ENCODE measurements at regions not wholly inside any gene's neighbourhood (a gene's known extent, or its start where the extent isn't known, plus 50 kb on each side); places are given as distances from the start of the nearest gene placed in this dataset.
A peak's percentile ranks its signal among the peaks of the same experiment; 100 is the strongest.

- H2BK120ac ChIP-seq (ENCODE audit: low read depth, low read length) = no peak overlapping the region
- H2AK5ac ChIP-seq (ENCODE audit: low read length) = no peak overlapping the region
- no peak for DNase-seq
- no peaks in the 10 kb centered on the region for H3K4me1 ChIP-seq (ENCODE audit: control insufficient read depth, low read depth, low read length)
- peak overlapping the region; percentile 17 for H4K8ac ChIP-seq (ENCODE audit: low read depth, low read length)
- no peak overlapping the region for H3K4me2 ChIP-seq (ENCODE audit: low read length)
- no peak overlapping the region for H2BK5ac ChIP-seq (ENCODE audit: low read length)
- H3K27ac ChIP-seq (ENCODE audit: low read depth, low read length) = no peak overlapping the region
- H4K5ac ChIP-seq (ENCODE audit: low read length) = no peak overlapping the region
- H3K27me3 ChIP-seq (ENCODE audit: insufficient read depth, low read length, poor library complexity) = no peaks in the 10 kb centered on the region
- H3K79me2 ChIP-seq (ENCODE audit: control insufficient read depth, insufficient read depth, low read length) = no peaks in the 10 kb centered on the region
- no peak overlapping the region for H2BK15ac ChIP-seq (replicated peaks; ENCODE audit: low read depth)
- no peak overlapping the region for H3K4ac ChIP-seq (ENCODE audit: low read depth, low read length)
- H3K36me3 ChIP-seq (ENCODE audit: control insufficient read depth, insufficient read depth, low read length) = no peaks in the 10 kb centered on the region
- H3K56ac ChIP-seq (ENCODE audit: low read length) = no peak overlapping the region
- no peaks in the 10 kb centered on the region for H3K79me1 ChIP-seq (ENCODE audit: low read length)
- H3K9ac ChIP-seq (ENCODE audit: low read length) = no peak overlapping the region
- H3K18ac ChIP-seq (ENCODE audit: low read length) = no peak overlapping the region
- no CpG with 5 or more reads among the region's 1 CpG for WGBS (ENCODE audit: extremely low coverage, insufficient coverage, low lambda C conversion rate)
- H3K23ac ChIP-seq (ENCODE audit: low read length) = no peak overlapping the region
- H3K4me3 ChIP-seq (ENCODE audit: low read length) = no peak overlapping the region
Measured at GRCh38 chr12:23221926-23222325, 597.0 kb downstream of the ETNK1 start.

DNA sequence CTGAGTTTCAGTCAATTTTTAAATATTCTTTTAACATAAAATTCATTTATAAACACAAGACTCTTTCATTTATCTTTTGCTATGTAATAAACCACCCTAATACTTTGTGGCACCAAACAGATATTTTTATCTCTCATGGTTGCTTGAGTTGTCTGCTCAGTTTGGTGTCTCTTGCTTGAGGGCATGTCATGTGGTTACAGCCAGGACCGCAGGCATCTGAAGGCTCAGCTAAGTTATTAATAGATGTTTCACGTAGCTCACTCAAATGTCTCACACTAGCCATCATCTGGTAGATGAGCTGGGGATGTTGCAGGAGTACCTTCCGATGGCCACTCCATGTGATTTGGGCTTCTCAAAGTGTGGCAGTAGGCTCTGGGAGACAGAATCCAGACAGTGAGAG, 597.8 kb downstream of the ETNK1 start:
- Histone ChIP-seq H4K5ac (ENCODE audit: low read length) (no peak overlapping the region), H3K4me3 (ENCODE audit: low read length) (no peak overlapping the region), H3K79me1 (ENCODE audit: low read length) (no peaks in the 10 kb centered on the region), H3K9ac (ENCODE audit: low read length) (no peak overlapping the region), H3K23ac (ENCODE audit: low read length) (no peak overlapping the region), H3K4me1 (ENCODE audit: control insufficient read depth, low read depth, low read length) (no peaks in the 10 kb centered on the region), H4K8ac (ENCODE audit: low read depth, low read length) (no peak overlapping the region), H3K4me2 (ENCODE audit: low read length) (no peak overlapping the region), H2BK5ac (ENCODE audit: low read length) (no peak overlapping the region), H2BK15ac (replicated peaks; ENCODE audit: low read depth) (no peak overlapping the region), H3K36me3 (ENCODE audit: control insufficient read depth, insufficient read depth, low read length) (no peaks in the 10 kb centered on the region), H2AK5ac (ENCODE audit: low read length) (no peak overlapping the region), H3K4ac (ENCODE audit: low read depth, low read length) (no peak overlapping the region), H3K27ac (ENCODE audit: low read depth, low read length) (no peak overlapping the region), H3K56ac (ENCODE audit: low read length) (no peak overlapping the region), H3K27me3 (ENCODE audit: insufficient read depth, low read length, poor library complexity) (no peaks in the 10 kb centered on the region), H3K79me2 (ENCODE audit: control insufficient read depth, insufficient read depth, low read length) (no peaks in the 10 kb centered on the region), H2BK120ac (ENCODE audit: low read depth, low read length) (no peak overlapping the region), H3K18ac (ENCODE audit: low read length) (no peak overlapping the region)
- WGBS (ENCODE audit: extremely low coverage, insufficient coverage, low lambda C conversion rate) = no CpG with 5 or more reads among the region's 3 CpGs
- DNase-seq = no peak

DNA sequence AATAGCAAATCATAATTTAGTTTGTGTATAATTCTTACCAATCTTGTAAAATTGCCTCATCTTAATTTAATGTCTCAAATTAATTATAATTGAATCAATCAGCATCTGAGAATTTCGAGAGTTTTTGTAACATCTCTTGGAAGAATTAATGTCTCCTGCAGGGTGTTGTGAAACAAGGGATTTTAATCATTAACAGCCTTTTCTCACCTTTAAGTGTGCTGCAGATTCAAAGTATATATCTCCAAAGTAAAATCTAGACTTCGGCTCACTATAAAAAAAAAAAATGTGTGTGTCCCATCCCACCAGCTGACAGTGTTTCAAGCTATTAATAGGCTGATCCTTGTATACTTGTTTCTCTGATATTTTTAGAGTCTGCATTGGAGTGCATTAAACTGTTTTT, 603.1 kb downstream of the ETNK1 start:
- Histone ChIP-seq H3K23ac (ENCODE audit: low read length) (no peak overlapping the region), H3K9ac (ENCODE audit: low read length) (no peak overlapping the region)

DNA sequence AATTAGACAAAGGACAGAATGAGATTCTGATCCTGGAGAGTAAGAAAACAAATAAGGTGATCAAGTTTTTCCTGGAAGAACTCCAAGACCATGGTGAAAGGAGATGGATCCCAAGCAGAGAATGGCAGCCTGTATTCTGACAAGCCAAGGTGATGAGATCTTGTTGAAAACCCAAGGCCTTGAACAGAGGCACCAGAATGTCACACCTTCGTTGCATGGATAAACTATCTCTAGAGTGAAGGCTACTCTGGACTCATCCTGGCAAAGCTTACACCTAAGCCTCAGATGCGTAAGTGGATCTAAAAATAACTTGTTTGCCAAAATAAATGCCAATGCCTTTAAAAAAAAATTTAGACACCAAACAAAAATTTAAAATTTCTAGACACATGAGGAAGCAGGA, 605.9 kb downstream of the ETNK1 start:
- H2BK15ac ChIP-seq (replicated peaks; ENCODE audit: low read depth) = no peak overlapping the region
- no peak overlapping the region for H3K18ac ChIP-seq (ENCODE audit: low read length)
- WGBS (ENCODE audit: extremely low coverage, insufficient coverage, low lambda C conversion rate) = no CpG with 5 or more reads among the region's 2 CpGs
- no peak overlapping the region for H2BK5ac ChIP-seq (ENCODE audit: low read length)
- H3K23ac ChIP-seq (ENCODE audit: low read length) = no peak overlapping the region
- H3K56ac ChIP-seq (ENCODE audit: low read length) = no peak overlapping the region
- H3K36me3 ChIP-seq (ENCODE audit: control insufficient read depth, insufficient read depth, low read length) = no peaks in the 10 kb centered on the region
- H2BK120ac ChIP-seq (ENCODE audit: low read depth, low read length) = no peak overlapping the region
- no peak overlapping the region for H4K5ac ChIP-seq (ENCODE audit: low read length)
- no peak overlapping the region for H2AK5ac ChIP-seq (ENCODE audit: low read length)
- no peaks in the 10 kb centered on the region for H3K79me1 ChIP-seq (ENCODE audit: low read length)
- DNase-seq = peak; percentile 42
- H3K27me3 ChIP-seq (ENCODE audit: insufficient read depth, low read length, poor library complexity) = no peaks in the 10 kb centered on the region
- H3K4me3 ChIP-seq (ENCODE audit: low read length) = no peak overlapping the region
- no peak overlapping the region for H3K4me2 ChIP-seq (ENCODE audit: low read length)
- H3K9ac ChIP-seq (ENCODE audit: low read length) = no peak overlapping the region
- no peaks in the 10 kb centered on the region for H3K79me2 ChIP-seq (ENCODE audit: control insufficient read depth, insufficient read depth, low read length)
- H3K4ac ChIP-seq (ENCODE audit: low read depth, low read length) = no peak overlapping the region
- H3K4me1 ChIP-seq (ENCODE audit: control insufficient read depth, low read depth, low read length) = no peaks in the 10 kb centered on the region
- no peak overlapping the region for H3K27ac ChIP-seq (ENCODE audit: low read depth, low read length)
- no peak overlapping the region for H4K8ac ChIP-seq (ENCODE audit: low read depth, low read length)

More for the DNA sequence above, 603.1 kb downstream of the ETNK1 start:
- no peaks in the 10 kb centered on the region for H3K79me1 ChIP-seq (ENCODE audit: low read length)
- no peak overlapping the region for H3K56ac ChIP-seq (ENCODE audit: low read length)
- H3K36me3 ChIP-seq (ENCODE audit: control insufficient read depth, insufficient read depth, low read length) = no peaks in the 10 kb centered on the region
- H3K27ac ChIP-seq (ENCODE audit: low read depth, low read length) = no peak overlapping the region
- no peaks in the 10 kb centered on the region for H3K27me3 ChIP-seq (ENCODE audit: insufficient read depth, low read length, poor library complexity)
- H3K4ac ChIP-seq (ENCODE audit: low read depth, low read length) = no peak overlapping the region
- WGBS (ENCODE audit: extremely low coverage, insufficient coverage, low lambda C conversion rate) = no CpG with 5 or more reads among the region's 2 CpGs
- H2AK5ac ChIP-seq (ENCODE audit: low read length) = no peak overlapping the region
- no peak overlapping the region for H4K8ac ChIP-seq (ENCODE audit: low read depth, low read length)
- H3K4me3 ChIP-seq (ENCODE audit: low read length) = no peak overlapping the region
- H4K5ac ChIP-seq (ENCODE audit: low read length) = no peak overlapping the region
- no peak overlapping the region for H2BK120ac ChIP-seq (ENCODE audit: low read depth, low read length)
- H3K4me2 ChIP-seq (ENCODE audit: low read length) = no peak overlapping the region
- H3K18ac ChIP-seq (ENCODE audit: low read length) = no peak overlapping the region
- no peaks in the 10 kb centered on the region for H3K79me2 ChIP-seq (ENCODE audit: control insufficient read depth, insufficient read depth, low read length)
- H2BK15ac ChIP-seq (replicated peaks; ENCODE audit: low read depth) = no peak overlapping the region
- DNase-seq = no peak
- H3K4me1 ChIP-seq (ENCODE audit: control insufficient read depth, low read depth, low read length) = no peaks in the 10 kb centered on the region
- H2BK5ac ChIP-seq (ENCODE audit: low read length) = no peak overlapping the region

DNA sequence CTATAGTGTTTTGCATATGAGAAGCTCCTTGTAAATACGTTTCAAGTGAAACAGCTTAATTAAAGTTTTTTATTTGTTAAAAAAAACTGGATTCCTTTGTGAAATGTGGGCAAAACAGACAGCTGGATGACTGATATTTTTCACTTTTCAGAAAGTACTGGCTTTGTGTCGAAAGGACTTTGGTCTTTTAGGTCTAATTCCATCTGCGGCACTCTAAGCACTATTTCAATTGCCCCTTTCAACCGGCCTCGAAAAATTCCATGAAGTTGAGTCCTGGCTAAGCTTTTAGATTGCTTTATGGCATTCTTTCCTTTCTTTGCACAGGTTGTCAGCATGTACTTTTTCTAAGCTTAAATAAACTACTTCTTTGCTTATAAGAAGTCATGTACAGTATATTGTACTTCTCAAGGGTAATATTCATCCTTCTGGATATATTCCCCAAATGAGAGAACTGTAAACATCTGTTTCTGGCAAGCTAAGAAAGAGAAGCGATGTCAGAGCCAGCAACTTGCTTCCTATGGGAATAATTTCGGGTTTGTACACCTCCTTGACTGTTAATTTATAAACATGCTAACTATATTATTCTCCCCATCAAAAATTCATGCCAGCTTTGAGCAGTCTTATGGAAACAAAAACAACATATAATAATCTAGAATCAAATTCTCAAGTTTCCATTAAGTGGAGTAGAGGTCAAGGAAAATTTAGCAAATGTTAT, 611.3 kb downstream of the ETNK1 start:
- no peaks in the 10 kb centered on the region for H3K79me1 ChIP-seq (ENCODE audit: low read length)
- H2BK120ac ChIP-seq (ENCODE audit: low read depth, low read length) = no peak overlapping the region
- no peak overlapping the region for H3K4me2 ChIP-seq (ENCODE audit: low read length)
- no peak overlapping the region for H3K9ac ChIP-seq (ENCODE audit: low read length)
- no peak overlapping the region for H2BK15ac ChIP-seq (replicated peaks; ENCODE audit: low read depth)
- no peaks in the 10 kb centered on the region for H3K79me2 ChIP-seq (ENCODE audit: control insufficient read depth, insufficient read depth, low read length)
- H2AK5ac ChIP-seq (ENCODE audit: low read length) = no peak overlapping the region
- no peak overlapping the region for H3K18ac ChIP-seq (ENCODE audit: low read length)
- DNase-seq = no peak
- H3K23ac ChIP-seq (ENCODE audit: low read length) = no peak overlapping the region
- H3K27me3 ChIP-seq (ENCODE audit: insufficient read depth, low read length, poor library complexity) = no peaks in the 10 kb centered on the region
- peak overlapping the region; percentile 70 for H3K4ac ChIP-seq (ENCODE audit: low read depth, low read length)
- no peak overlapping the region for H4K8ac ChIP-seq (ENCODE audit: low read depth, low read length)
- no CpG with 5 or more reads among the region's 7 CpGs for WGBS (ENCODE audit: extremely low coverage, insufficient coverage, low lambda C conversion rate)
- no peak overlapping the region for H3K56ac ChIP-seq (ENCODE audit: low read length)
- H3K4me1 ChIP-seq (ENCODE audit: control insufficient read depth, low read depth, low read length) = no peaks in the 10 kb centered on the region
- H3K27ac ChIP-seq (ENCODE audit: low read depth, low read length) = no peak overlapping the region
- H4K5ac ChIP-seq (ENCODE audit: low read length) = no peak overlapping the region
- H2BK5ac ChIP-seq (ENCODE audit: low read length) = no peak overlapping the region
- no peak overlapping the region for H3K4me3 ChIP-seq (ENCODE audit: low read length)
- no peaks in the 10 kb centered on the region for H3K36me3 ChIP-seq (ENCODE audit: control insufficient read depth, insufficient read depth, low read length)

DNA sequence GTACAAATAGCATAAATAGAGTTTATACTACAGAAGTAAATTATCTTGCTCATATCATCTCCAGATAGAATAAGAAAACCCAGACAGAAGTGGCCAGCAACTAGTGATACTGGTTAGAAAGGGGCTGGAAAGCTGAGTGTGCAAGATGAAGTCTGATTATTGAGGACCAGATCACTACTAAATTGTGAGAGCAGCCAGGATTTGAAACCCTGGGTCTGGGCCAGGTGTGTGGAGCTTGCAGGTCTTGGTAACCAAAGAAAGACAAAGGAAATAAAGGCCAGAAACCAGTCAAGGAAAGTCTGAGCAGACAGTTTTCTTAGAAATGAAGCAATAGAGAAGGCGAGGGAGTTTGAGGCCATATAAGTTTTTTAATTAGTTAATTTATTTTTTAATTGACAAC, 611.8 kb downstream of the ETNK1 start:
- Histone ChIP-seq H3K4me2 (ENCODE audit: low read length) (no peak overlapping the region), H2BK5ac (ENCODE audit: low read length) (no peak overlapping the region), H3K4ac (ENCODE audit: low read depth, low read length) (no peak overlapping the region), H3K4me1 (ENCODE audit: control insufficient read depth, low read depth, low read length) (no peaks in the 10 kb centered on the region), H2BK120ac (ENCODE audit: low read depth, low read length) (no peak overlapping the region), H3K27ac (ENCODE audit: low read depth, low read length) (no peak overlapping the region), H4K8ac (ENCODE audit: low read depth, low read length) (no peak overlapping the region), H3K36me3 (ENCODE audit: control insufficient read depth, insufficient read depth, low read length) (no peaks in the 10 kb centered on the region), H3K79me1 (ENCODE audit: low read length) (no peaks in the 10 kb centered on the region), H2AK5ac (ENCODE audit: low read length) (no peak overlapping the region), H3K9ac (ENCODE audit: low read length) (no peak overlapping the region), H3K18ac (ENCODE audit: low read length) (no peak overlapping the region), H3K4me3 (ENCODE audit: low read length) (no peak overlapping the region), H4K5ac (ENCODE audit: low read length) (no peak overlapping the region), H2BK15ac (replicated peaks; ENCODE audit: low read depth) (no peak overlapping the region), H3K23ac (ENCODE audit: low read length) (no peak overlapping the region), H3K56ac (ENCODE audit: low read length) (no peak overlapping the region), H3K79me2 (ENCODE audit: control insufficient read depth, insufficient read depth, low read length) (no peaks in the 10 kb centered on the region), H3K27me3 (ENCODE audit: insufficient read depth, low read length, poor library complexity) (no peaks in the 10 kb centered on the region)
- DNase-seq = no peak
- WGBS (ENCODE audit: extremely low coverage, insufficient coverage, low lambda C conversion rate) = no CpG with 5 or more reads among the region's 1 CpG

Data from mesendoderm (in vitro differentiated cells).